ENCODE measurements at regions not wholly inside any gene's neighbourhood (a gene's known extent, or its start where the extent isn't known, plus 50 kb on each side); places are given as distances from the start of the nearest gene placed in this dataset.

DNA sequence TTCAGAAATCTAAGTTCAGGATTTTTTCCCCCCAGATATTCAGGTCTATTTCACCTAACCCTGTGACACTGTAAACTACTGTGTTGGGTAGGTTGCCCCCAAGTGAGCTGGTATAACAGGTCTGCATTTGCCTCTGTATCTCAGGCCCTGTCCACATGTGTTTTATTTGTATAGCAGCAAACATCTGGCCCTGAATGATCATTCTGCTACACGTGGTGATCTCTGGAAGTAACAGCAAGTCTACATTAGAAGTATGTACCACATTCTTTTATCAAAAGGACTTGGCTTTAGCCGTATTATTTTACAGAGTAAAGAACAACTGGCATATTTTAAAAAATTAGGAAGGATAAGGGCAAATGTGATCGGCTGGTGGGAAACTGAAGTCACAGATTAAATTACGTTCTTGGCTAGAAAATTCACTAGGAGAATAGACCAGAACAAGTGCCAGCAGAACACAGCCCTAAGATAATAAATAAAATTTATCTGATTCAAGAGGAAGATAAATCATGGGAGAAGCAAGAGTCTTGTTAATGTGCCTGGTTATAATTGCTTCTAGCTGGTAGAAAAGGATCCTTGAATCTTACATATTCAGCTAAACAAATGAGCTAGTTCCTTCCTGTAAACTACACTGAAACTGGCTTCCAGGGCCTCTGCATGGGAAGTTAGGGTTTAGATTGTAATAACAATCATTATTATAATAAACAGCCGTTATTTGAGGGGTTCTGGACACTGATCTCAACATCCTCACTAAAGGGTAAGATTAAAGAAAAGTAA lies 192.1 kb downstream of the SAMD5 start:
- TF ChIP-seq POLR2AphosphoS5 (IDR thresholded peaks at IDR 0.05; ENCODE audit: low read depth) (no peak), SPI1 (IDR thresholded peaks at IDR 0.05; ENCODE audit: borderline replicate concordance, low read depth) (no peak)
- TF ChIP-seq, protein P1, sequence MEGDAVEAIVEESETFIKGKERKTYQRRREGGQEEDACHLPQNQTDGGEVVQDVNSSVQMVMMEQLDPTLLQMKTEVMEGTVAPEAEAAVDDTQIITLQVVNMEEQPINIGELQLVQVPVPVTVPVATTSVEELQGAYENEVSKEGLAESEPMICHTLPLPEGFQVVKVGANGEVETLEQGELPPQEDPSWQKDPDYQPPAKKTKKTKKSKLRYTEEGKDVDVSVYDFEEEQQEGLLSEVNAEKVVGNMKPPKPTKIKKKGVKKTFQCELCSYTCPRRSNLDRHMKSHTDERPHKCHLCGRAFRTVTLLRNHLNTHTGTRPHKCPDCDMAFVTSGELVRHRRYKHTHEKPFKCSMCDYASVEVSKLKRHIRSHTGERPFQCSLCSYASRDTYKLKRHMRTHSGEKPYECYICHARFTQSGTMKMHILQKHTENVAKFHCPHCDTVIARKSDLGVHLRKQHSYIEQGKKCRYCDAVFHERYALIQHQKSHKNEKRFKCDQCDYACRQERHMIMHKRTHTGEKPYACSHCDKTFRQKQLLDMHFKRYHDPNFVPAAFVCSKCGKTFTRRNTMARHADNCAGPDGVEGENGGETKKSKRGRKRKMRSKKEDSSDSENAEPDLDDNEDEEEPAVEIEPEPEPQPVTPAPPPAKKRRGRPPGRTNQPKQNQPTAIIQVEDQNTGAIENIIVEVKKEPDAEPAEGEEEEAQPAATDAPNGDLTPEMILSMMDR (IDR thresholded peaks at IDR 0.05; ENCODE audit: insufficient read depth, low read length): no peak

Measured in HL-60 (cell line).